Transverse colon (tissue), 4 donors: ENCODE measurements at regions not wholly inside any gene's neighbourhood (a gene's known extent, or its start where the extent isn't known, plus 50 kb on each side); places are given as distances from the start of the nearest gene placed in this dataset.

Experiments used
- DNase-seq: peaks from one replicate; pipeline ENCODE4 v3.0.0-alpha.2; 2019
- H3K27ac ChIP-seq, 4 donors: fragments of 200-600 bp; sonication (generic); 2 replicates each; pipeline ENCODE4 v1.5.1; 2016 to 2018; ENCODE audit warnings: inconsistent platforms in 4 of 4
- H3K27me3 ChIP-seq: fragments of 200-600 bp; sonication (generic); 2 replicates; pipeline ENCODE4 v1.5.1; 2017; ENCODE audit warnings: inconsistent platforms
- H3K36me3 ChIP-seq, 4 donors: fragments of 200-600 bp; sonication (generic); 2 replicates each; pipeline ENCODE4 v1.5.1; 2017 to 2019; ENCODE audit warnings: inconsistent platforms in 4 of 4
- H3K4me1 ChIP-seq, 4 donors: fragments of 200-600 bp; sonication (generic); 2 replicates each; pipeline ENCODE4 v1.5.1; 2017 to 2020; ENCODE audit warnings: inconsistent platforms in 4 of 4
- H3K4me3 ChIP-seq, 4 donors: fragments of 200-600 bp; sonication (generic); 1 replicate in 1 of 4; 2 replicates in 3 of 4; pipeline versions ENCODE4 v1.5.1 to v1.6.1; 2017 to 2019; ENCODE audit warnings: inconsistent platforms in 4 of 4
- H3K9me3 ChIP-seq, 2 donors: fragments of 200-600 bp; sonication (generic); 2 replicates each; pipeline ENCODE4 v1.5.1; 2017 to 2019; ENCODE audit warnings: inconsistent platforms in 2 of 2
- CTCF ChIP-seq, 5 experiments: fragments of 200-600 bp in 3 of 5; fragments of 450-650 bp in 2 of 5; sonication (generic) in 3 of 5; IDR thresholded peaks; 1 replicate in 2 of 5; 2 replicates in 3 of 5; pipeline ENCODE4 v1.5.1; 2016 to 2017; ENCODE audit warnings: antibody characterized with exemption in 5 of 5, inconsistent platforms in 3 of 5, mild to moderate bottlenecking in 2 of 5, moderate library complexity in 1 of 5
- EP300 ChIP-seq: sonication (generic); formaldehyde crosslinking; IDR thresholded peaks from one replicate; pipeline ENCODE4 v1.6.1; 2017; ENCODE audit warnings: antibody characterized with exemption, low read depth
- POLR2A ChIP-seq: fragments of 450-650 bp; IDR thresholded peaks from one replicate; pipeline ENCODE4 v1.6.1; 2016; ENCODE audit warnings: antibody characterized with exemption, mild to moderate bottlenecking, moderate library complexity
- POLR2AphosphoS5 ChIP-seq, 3 donors: sonication (generic); formaldehyde crosslinking; IDR thresholded peaks; one replicate each; pipeline ENCODE4 v1.6.1; 2016; ENCODE audit warnings: antibody characterized with exemption in 3 of 3
- WGBS, 2 donors: methylation state at CpG; one replicate each; pipeline ENCODE4 v1.1.5; 2018; ENCODE audit warnings: low coverage in 1 of 2; 5-methylcytosine and 5-hydroxymethylcytosine counted together
- in situ Hi-C, 4 donors: fragments of 200-750 bp; cut with MboI; loops; one replicate each; pipeline versions ENCODE4 v1.15.0 to v1.15.1; 2017; ENCODE audit warnings: low sequenced_read_pairs in 3 of 4, low pct_ligation_motif_present in 1 of 4, low pct_unique_long_range_greater_than_20kb in 1 of 4
- intact Hi-C: fragments of 100-400 bp; cut with DNase I; formaldehyde crosslinking; loops from one replicate; pipeline ENCODE4 v1.15.1; 2023; ENCODE audit warnings: low total_unique reads

DNA sequence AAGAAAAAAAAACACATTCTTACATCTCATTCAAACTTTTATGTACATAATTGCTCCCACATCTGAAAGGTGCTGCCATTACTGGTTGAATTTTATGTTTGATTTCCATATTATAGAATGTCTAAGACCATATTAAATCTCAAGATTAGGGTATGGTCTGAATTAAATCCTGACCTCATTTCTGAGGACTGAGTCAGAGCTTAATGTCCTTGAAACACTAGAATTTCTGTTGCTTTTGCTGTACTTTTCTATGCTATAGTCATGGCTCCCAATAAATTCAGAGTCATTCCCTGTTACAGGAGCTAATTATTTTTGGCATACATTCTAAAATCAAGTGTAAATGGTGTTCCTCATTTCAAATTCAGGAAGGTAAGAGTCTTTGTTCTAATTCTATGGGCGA, 285.3 kb upstream of the MANEA start:
- in situ Hi-C loops = no loop called here
- no peak for TF ChIP-seq EP300
- TF ChIP-seq CTCF (IDR thresholded peaks at IDR 0.05) = no peak
- TF ChIP-seq POLR2A = no peak
- TF ChIP-seq POLR2AphosphoS5 (IDR thresholded peaks at IDR 0.05) = no peak
- Histone ChIP-seq H3K9me3 (no peaks in the 10 kb centered on the region), H3K4me1 (no peaks in the 10 kb centered on the region), H3K36me3 (no peaks in the 10 kb centered on the region), H3K27me3 (no peaks in the 10 kb centered on the region), H3K4me3 (no peak overlapping the region), H3K27ac (no peak overlapping the region)
- WGBS, 2 donors = 49 to 75% methylated on average over 1 of the region's 1 CpG
- intact Hi-C loops = no loop called here
- DNase-seq = no peak

- no peaks in the 10 kb centered on the region for H3K36me3 ChIP-seq
- no peaks in the 10 kb centered on the region for H3K4me1 ChIP-seq
- no peak for DNase-seq
- H3K4me3 ChIP-seq = no peak overlapping the region
- in situ Hi-C loops = no loop called here
- H3K9me3 ChIP-seq = no peaks in the 10 kb centered on the region
- intact Hi-C loops = no loop called here
- no peaks in the 10 kb centered on the region for H3K27me3 ChIP-seq
- WGBS, 2 donors = 58 to 71% methylated on average over 1 to 2 of the region's 2 CpGs
- TF ChIP-seq EP300 (no peak), POLR2AphosphoS5 (IDR thresholded peaks at IDR 0.05) (no peak), POLR2A (no peak), CTCF (IDR thresholded peaks at IDR 0.05) (no peak)
- no peak overlapping the region for H3K27ac ChIP-seq
Observed at GRCh38 chr6:95293257-95293656, 284.1 kb upstream of the MANEA start.

DNA sequence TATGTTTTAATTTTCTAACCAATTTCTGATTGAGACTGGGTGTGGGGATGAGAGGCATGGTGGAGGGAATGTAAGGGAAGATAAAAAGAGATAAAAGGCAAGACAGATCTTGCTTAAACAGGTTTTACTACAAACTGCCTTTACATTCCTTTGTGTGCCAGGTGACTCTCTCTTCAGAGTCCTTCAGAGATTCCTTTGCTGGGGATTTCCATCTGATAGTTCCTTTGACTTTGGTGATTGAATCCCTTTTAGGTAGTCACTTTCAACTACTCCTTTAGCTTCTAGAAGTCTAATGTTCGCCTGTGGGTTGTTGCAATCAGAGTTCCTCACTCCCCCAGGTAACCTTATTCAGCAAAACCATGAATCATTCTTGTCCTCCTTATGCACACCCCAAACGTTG, 283.3 kb upstream of the MANEA start:
- intact Hi-C loops = no loop called here
- no peak for DNase-seq
- H3K27ac ChIP-seq = no peak overlapping the region
- no peaks in the 10 kb centered on the region for H3K36me3 ChIP-seq
- 25 to 32% methylated on average over 2 of the region's 2 CpGs for WGBS, 2 donors
- no peaks in the 10 kb centered on the region for H3K27me3 ChIP-seq
- no peaks in the 10 kb centered on the region for H3K4me1 ChIP-seq
- TF ChIP-seq POLR2AphosphoS5 (IDR thresholded peaks at IDR 0.05) = no peak
- in situ Hi-C loops = no loop called here
- H3K4me3 ChIP-seq = no peak overlapping the region
- H3K9me3 ChIP-seq = no peaks in the 10 kb centered on the region

- 73 to 82% methylated on average over 3 of the region's 3 CpGs for WGBS, 2 donors
- DNase-seq = no peak
- H3K4me3 ChIP-seq = no peak overlapping the region
- no peak overlapping the region for H3K27ac ChIP-seq
- H3K36me3 ChIP-seq = no peaks in the 10 kb centered on the region
- H3K27me3 ChIP-seq = no peaks in the 10 kb centered on the region
- in situ Hi-C loops = no loop called here
- H3K9me3 ChIP-seq = no peaks in the 10 kb centered on the region
- no peaks in the 10 kb centered on the region for H3K4me1 ChIP-seq
- intact Hi-C loops = no loop called here
- no peak for TF ChIP-seq POLR2A
- no peak for TF ChIP-seq CTCF (IDR thresholded peaks at IDR 0.05)
- no peak for TF ChIP-seq POLR2AphosphoS5 (IDR thresholded peaks at IDR 0.05)
- TF ChIP-seq EP300 = no peak
Observed at GRCh38 chr6:95309545-95309944, 267.8 kb upstream of the MANEA start.

GRCh38 chr6:95318137-95318536, 259.2 kb upstream of the MANEA start:
- Histone ChIP-seq H3K4me1 (no peaks in the 10 kb centered on the region), H3K36me3 (no peaks in the 10 kb centered on the region), H3K27me3 (no peaks in the 10 kb centered on the region), H3K4me3 (no peak overlapping the region), H3K9me3 (no peaks in the 10 kb centered on the region), H3K27ac (no peak overlapping the region)
- DNase-seq = no peak
- in situ Hi-C loops (no loop called here), intact Hi-C loops (no loop called here)
- no peak for TF ChIP-seq CTCF (IDR thresholded peaks at IDR 0.05)
- no peak for TF ChIP-seq POLR2AphosphoS5 (IDR thresholded peaks at IDR 0.05)
- no peak for TF ChIP-seq POLR2A
- WGBS, 2 donors = 82 to 85% methylated on average over 1 of the region's 1 CpG
